ENCODE measurements at regions not wholly inside any gene's neighbourhood (a gene's known extent, or its start where the extent isn't known, plus 50 kb on each side); places are given as distances from the start of the nearest gene placed in this dataset.

DNA sequence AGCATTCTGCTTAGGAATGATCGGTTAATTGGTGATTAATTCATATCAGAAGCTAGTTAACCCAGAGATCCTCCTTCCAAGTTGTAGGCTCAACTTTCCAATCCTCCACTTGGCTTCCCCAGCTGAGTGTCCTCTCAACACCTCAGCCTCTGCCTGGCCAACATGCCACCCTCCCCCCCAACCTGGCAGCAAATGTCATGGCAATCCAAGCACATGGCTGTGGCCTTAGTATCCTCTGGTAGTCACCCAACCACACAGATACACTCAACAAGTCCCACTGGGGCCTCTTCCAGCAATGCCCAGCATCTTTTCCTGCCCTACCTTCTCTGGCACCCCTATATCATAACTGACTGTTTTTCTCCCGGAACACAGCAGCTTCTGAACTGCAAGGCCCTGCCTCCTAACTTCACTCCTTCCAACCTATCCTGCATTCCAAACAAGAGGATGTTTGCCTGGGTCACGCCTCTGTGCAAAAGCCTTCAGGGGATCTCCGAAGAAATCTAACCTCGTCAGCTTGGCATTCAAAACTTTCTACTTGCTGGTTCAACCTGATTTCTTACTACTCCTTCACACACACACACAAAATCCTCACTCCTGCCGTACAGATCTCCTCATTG lies 195.0 kb downstream of the CYP26B1 start:
- TF ChIP-seq, protein P1, sequence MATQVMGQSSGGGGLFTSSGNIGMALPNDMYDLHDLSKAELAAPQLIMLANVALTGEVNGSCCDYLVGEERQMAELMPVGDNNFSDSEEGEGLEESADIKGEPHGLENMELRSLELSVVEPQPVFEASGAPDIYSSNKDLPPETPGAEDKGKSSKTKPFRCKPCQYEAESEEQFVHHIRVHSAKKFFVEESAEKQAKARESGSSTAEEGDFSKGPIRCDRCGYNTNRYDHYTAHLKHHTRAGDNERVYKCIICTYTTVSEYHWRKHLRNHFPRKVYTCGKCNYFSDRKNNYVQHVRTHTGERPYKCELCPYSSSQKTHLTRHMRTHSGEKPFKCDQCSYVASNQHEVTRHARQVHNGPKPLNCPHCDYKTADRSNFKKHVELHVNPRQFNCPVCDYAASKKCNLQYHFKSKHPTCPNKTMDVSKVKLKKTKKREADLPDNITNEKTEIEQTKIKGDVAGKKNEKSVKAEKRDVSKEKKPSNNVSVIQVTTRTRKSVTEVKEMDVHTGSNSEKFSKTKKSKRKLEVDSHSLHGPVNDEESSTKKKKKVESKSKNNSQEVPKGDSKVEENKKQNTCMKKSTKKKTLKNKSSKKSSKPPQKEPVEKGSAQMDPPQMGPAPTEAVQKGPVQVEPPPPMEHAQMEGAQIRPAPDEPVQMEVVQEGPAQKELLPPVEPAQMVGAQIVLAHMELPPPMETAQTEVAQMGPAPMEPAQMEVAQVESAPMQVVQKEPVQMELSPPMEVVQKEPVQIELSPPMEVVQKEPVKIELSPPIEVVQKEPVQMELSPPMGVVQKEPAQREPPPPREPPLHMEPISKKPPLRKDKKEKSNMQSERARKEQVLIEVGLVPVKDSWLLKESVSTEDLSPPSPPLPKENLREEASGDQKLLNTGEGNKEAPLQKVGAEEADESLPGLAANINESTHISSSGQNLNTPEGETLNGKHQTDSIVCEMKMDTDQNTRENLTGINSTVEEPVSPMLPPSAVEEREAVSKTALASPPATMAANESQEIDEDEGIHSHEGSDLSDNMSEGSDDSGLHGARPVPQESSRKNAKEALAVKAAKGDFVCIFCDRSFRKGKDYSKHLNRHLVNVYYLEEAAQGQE (IDR thresholded peaks at IDR 0.05; ENCODE audit: insufficient replicate concordance, low read depth), result no peak
- TF ChIP-seq GABPA (IDR thresholded peaks at IDR 0.05; ENCODE audit: low read depth), result no peak
- TF ChIP-seq SPI1 (IDR thresholded peaks at IDR 0.05; ENCODE audit: borderline replicate concordance, low read depth), result no peak
- TF ChIP-seq, protein P2, sequence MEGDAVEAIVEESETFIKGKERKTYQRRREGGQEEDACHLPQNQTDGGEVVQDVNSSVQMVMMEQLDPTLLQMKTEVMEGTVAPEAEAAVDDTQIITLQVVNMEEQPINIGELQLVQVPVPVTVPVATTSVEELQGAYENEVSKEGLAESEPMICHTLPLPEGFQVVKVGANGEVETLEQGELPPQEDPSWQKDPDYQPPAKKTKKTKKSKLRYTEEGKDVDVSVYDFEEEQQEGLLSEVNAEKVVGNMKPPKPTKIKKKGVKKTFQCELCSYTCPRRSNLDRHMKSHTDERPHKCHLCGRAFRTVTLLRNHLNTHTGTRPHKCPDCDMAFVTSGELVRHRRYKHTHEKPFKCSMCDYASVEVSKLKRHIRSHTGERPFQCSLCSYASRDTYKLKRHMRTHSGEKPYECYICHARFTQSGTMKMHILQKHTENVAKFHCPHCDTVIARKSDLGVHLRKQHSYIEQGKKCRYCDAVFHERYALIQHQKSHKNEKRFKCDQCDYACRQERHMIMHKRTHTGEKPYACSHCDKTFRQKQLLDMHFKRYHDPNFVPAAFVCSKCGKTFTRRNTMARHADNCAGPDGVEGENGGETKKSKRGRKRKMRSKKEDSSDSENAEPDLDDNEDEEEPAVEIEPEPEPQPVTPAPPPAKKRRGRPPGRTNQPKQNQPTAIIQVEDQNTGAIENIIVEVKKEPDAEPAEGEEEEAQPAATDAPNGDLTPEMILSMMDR (IDR thresholded peaks at IDR 0.05; ENCODE audit: insufficient read depth, low read length), result no peak
- no peak for TF ChIP-seq POLR2AphosphoS5 (IDR thresholded peaks at IDR 0.05; ENCODE audit: low read depth)
- no peaks in the 10 kb centered on the region for H3K27me3 ChIP-seq (ENCODE audit: insufficient read depth, poor library complexity, severe bottlenecking)
- no peak overlapping the region for H3K27ac ChIP-seq (replicated peaks)
- no peak for DNase-seq (ENCODE audit: low read depth in 1 of 2, low spot score in 1 of 2)
- no peak overlapping the region for H3K4me3 ChIP-seq (replicated peaks; ENCODE audit: insufficient read depth, low read length)

- H3K4me3 ChIP-seq (replicated peaks; ENCODE audit: insufficient read depth, low read length), result no peak overlapping the region
- no peaks in the 10 kb centered on the region for H3K27me3 ChIP-seq (ENCODE audit: insufficient read depth, poor library complexity, severe bottlenecking)
- TF ChIP-seq GABPA (IDR thresholded peaks at IDR 0.05; ENCODE audit: low read depth) (no peak), SPI1 (IDR thresholded peaks at IDR 0.05; ENCODE audit: borderline replicate concordance, low read depth) (no peak), POLR2AphosphoS5 (IDR thresholded peaks at IDR 0.05; ENCODE audit: low read depth) (no peak)
- TF ChIP-seq, protein P1 (IDR thresholded peaks at IDR 0.05; ENCODE audit: insufficient replicate concordance, low read depth), result no peak
- TF ChIP-seq, protein P2 (IDR thresholded peaks at IDR 0.05; ENCODE audit: insufficient read depth, low read length), result no peak
- no peak overlapping the region for H3K27ac ChIP-seq (replicated peaks)
- DNase-seq (ENCODE audit: low read depth in 1 of 2, low spot score in 1 of 2), result no peak
These were observed 195.8 kb downstream of the CYP26B1 start for GRCh38 chr2:71951718-71952404.

- TF ChIP-seq SPI1 (IDR thresholded peaks at IDR 0.05; ENCODE audit: borderline replicate concordance, low read depth) (no peak), GABPA (IDR thresholded peaks at IDR 0.05; ENCODE audit: low read depth) (no peak), POLR2AphosphoS5 (IDR thresholded peaks at IDR 0.05; ENCODE audit: low read depth) (no peak)
- TF ChIP-seq, protein P1 (IDR thresholded peaks at IDR 0.05; ENCODE audit: insufficient replicate concordance, low read depth), result no peak
- TF ChIP-seq, protein P2 (IDR thresholded peaks at IDR 0.05; ENCODE audit: insufficient read depth, low read length), result no peak
- Histone ChIP-seq H3K27me3 (ENCODE audit: insufficient read depth, poor library complexity, severe bottlenecking) (no peaks in the 10 kb centered on the region), H3K27ac (replicated peaks) (no peak overlapping the region), H3K4me3 (replicated peaks; ENCODE audit: insufficient read depth, low read length) (no peak overlapping the region)
- DNase-seq (ENCODE audit: low read depth in 1 of 2, low spot score in 1 of 2), result no peak
These were observed 196.6 kb downstream of the CYP26B1 start for GRCh38 chr2:71951083-71951468.

Data from HL-60 (cell line).